Loucy (cell line): ENCODE measurements at regions not wholly inside any gene's neighbourhood (a gene's known extent, or its start where the extent isn't known, plus 50 kb on each side); places are given as distances from the start of the nearest gene placed in this dataset.

Experiments
- EZH2phosphoT487 ChIP-seq: fragments of 200-600 bp; IDR thresholded peaks from 2 replicates; pipeline ENCODE4 v1.6.1; 2018; ENCODE audit warnings: antibody characterized with exemption, mild to moderate bottlenecking, moderate library complexity, borderline replicate concordance
- TF ChIP-seq, protein P1 (sequence below): fragments of 200-600 bp; sonication (generic); conservative IDR thresholded peaks from 2 replicates; pipeline ENCODE4 v1.5.1; 2014; ENCODE audit warnings: mild to moderate bottlenecking, antibody characterized with exemption, low read length

DNA sequence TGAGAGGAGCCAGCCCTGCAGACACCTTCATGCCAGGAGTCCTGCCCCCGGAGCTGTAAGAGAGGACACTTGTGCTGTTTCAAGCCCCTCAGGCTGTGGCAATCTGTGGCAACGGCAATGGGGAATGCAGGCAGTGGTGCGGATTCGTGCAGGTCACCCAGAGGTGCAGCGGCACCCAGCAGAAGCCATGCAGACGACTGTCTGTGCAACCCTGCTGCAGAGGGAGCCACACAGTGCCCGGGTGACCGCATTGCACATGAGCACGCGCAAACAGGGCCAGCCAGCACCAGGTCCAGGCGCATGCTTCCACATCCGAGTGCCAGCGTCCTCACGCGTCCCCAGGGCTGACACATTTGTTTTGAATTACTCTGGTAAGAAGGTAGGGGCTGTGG, 84.8 kb upstream of the GPC1 start:
- TF ChIP-seq, protein P1, sequence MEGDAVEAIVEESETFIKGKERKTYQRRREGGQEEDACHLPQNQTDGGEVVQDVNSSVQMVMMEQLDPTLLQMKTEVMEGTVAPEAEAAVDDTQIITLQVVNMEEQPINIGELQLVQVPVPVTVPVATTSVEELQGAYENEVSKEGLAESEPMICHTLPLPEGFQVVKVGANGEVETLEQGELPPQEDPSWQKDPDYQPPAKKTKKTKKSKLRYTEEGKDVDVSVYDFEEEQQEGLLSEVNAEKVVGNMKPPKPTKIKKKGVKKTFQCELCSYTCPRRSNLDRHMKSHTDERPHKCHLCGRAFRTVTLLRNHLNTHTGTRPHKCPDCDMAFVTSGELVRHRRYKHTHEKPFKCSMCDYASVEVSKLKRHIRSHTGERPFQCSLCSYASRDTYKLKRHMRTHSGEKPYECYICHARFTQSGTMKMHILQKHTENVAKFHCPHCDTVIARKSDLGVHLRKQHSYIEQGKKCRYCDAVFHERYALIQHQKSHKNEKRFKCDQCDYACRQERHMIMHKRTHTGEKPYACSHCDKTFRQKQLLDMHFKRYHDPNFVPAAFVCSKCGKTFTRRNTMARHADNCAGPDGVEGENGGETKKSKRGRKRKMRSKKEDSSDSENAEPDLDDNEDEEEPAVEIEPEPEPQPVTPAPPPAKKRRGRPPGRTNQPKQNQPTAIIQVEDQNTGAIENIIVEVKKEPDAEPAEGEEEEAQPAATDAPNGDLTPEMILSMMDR: no peak
- no peak for TF ChIP-seq EZH2phosphoT487
